Hepatocyte (in vitro differentiated cells): ENCODE measurements at regions not wholly inside any gene's neighbourhood (a gene's known extent, or its start where the extent isn't known, plus 50 kb on each side); places are given as distances from the start of the nearest gene placed in this dataset.

ENCODE experiments used
- EZH2 ChIP-seq: fragments of 200-600 bp; sonication (generic); IDR thresholded peaks from 2 replicates; pipeline ENCODE4 v1.6.1; 2016; ENCODE audit warnings: antibody characterized with exemption, mild to moderate bottlenecking, borderline replicate concordance
- TF ChIP-seq, protein P1 (sequence below): fragments of 200-600 bp; sonication (generic); IDR thresholded peaks from 2 replicates; pipeline ENCODE4 v1.5.1; 2016; ENCODE audit warnings: antibody characterized with exemption, mild to moderate bottlenecking; ENCODE audit not compliant: poor library complexity

GRCh38 chr15:47402829-47403228, 314.5 kb upstream of the SEMA6D start:
- TF ChIP-seq EZH2, result no peak
- TF ChIP-seq, protein P1, sequence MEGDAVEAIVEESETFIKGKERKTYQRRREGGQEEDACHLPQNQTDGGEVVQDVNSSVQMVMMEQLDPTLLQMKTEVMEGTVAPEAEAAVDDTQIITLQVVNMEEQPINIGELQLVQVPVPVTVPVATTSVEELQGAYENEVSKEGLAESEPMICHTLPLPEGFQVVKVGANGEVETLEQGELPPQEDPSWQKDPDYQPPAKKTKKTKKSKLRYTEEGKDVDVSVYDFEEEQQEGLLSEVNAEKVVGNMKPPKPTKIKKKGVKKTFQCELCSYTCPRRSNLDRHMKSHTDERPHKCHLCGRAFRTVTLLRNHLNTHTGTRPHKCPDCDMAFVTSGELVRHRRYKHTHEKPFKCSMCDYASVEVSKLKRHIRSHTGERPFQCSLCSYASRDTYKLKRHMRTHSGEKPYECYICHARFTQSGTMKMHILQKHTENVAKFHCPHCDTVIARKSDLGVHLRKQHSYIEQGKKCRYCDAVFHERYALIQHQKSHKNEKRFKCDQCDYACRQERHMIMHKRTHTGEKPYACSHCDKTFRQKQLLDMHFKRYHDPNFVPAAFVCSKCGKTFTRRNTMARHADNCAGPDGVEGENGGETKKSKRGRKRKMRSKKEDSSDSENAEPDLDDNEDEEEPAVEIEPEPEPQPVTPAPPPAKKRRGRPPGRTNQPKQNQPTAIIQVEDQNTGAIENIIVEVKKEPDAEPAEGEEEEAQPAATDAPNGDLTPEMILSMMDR, result no peak
